CD14-positive monocyte (primary cell): ENCODE measurements at regions not wholly inside any gene's neighbourhood (a gene's known extent, or its start where the extent isn't known, plus 50 kb on each side); places are given as distances from the start of the nearest gene placed in this dataset.

ENCODE experiments used
- DNase-seq, 3 donors: peaks; one replicate each; pipeline ENCODE4 v3.0.0-alpha.2; 2011 to 2022
- H2AFZ ChIP-seq: 2 replicates; pipeline ENCODE4 v1.6.0; 2012; ENCODE audit warnings: mild to moderate bottlenecking, low read depth, low read length, inconsistent platforms; ENCODE audit not compliant: insufficient read depth, poor library complexity, severe bottlenecking
- H3K27ac ChIP-seq, 2 donors: 1 replicate in 1 of 2; 2 replicates in 1 of 2; pipeline ENCODE4 v1.5.1; 2012 to 2013; ENCODE audit warnings: low read length in 2 of 2, control low read depth in 1 of 2, inconsistent platforms in 1 of 2, low read depth in 1 of 2, mild to moderate bottlenecking in 1 of 2
- H3K27me3 ChIP-seq, 2 donors: one replicate each; pipeline versions ENCODE4 v1.6.0 to v1.6.1; 2011 to 2013; ENCODE audit warnings: low read length in 2 of 2; ENCODE audit not compliant: control insufficient read depth in 2 of 2, insufficient read depth in 2 of 2
- H3K36me3 ChIP-seq, 2 donors: replicated peaks in 1 of 2; 1 replicate in 1 of 2; 2 replicates in 1 of 2; pipeline versions ENCODE4 v1.5.1 to v1.6.1; 2012 to 2013; ENCODE audit warnings: low read length in 2 of 2, control low read depth in 1 of 2, inconsistent platforms in 1 of 2, mild to moderate bottlenecking in 1 of 2; ENCODE audit not compliant: insufficient read depth in 2 of 2, control insufficient read depth in 1 of 2
- H3K4me1 ChIP-seq, 2 donors: 1 replicate in 1 of 2; 2 replicates in 1 of 2; pipeline versions ENCODE4 v1.5.1 to v1.6.1; 2012 to 2013; ENCODE audit warnings: low read length in 2 of 2, control low read depth in 1 of 2, inconsistent platforms in 1 of 2, mild to moderate bottlenecking in 1 of 2, moderate library complexity in 1 of 2; ENCODE audit not compliant: insufficient read depth in 2 of 2, control insufficient read depth in 1 of 2
- H3K4me2 ChIP-seq: replicated peaks from 2 replicates; pipeline ENCODE3; 2012; ENCODE audit warnings: low read length, moderate library complexity, mild to moderate bottlenecking; ENCODE audit not compliant: poor library complexity, severe bottlenecking; ENCODE audit errors: extremely low read depth
- H3K4me3 ChIP-seq, 3 experiments: fragments of 200-600 bp in 1 of 3; sonication (generic) in 1 of 3; replicated peaks in 1 of 3; 1 replicate in 2 of 3; 2 replicates in 1 of 3; pipeline ENCODE4 v1.5.1; 2011 to 2013; ENCODE audit warnings: low read length in 3 of 3, mild to moderate bottlenecking in 3 of 3, control low read depth in 2 of 3, low read depth in 2 of 3, inconsistent platforms in 1 of 3, moderate library complexity in 1 of 3
- H3K79me2 ChIP-seq: 2 replicates; pipeline ENCODE4 v1.6.0; 2012; ENCODE audit warnings: mild to moderate bottlenecking, control low read depth, inconsistent platforms, low read length, moderate library complexity; ENCODE audit not compliant: insufficient read depth
- H3K9ac ChIP-seq: 2 replicates; pipeline ENCODE4 v1.6.0; 2017; ENCODE audit warnings: low read length, mild to moderate bottlenecking; ENCODE audit not compliant: insufficient read depth, poor library complexity, severe bottlenecking
- H3K9me3 ChIP-seq, 2 donors: replicated peaks in 1 of 2; 1 replicate in 1 of 2; 2 replicates in 1 of 2; pipeline versions ENCODE4 v1.5.1 to v1.6.1; 2012 to 2013; ENCODE audit warnings: low read length in 2 of 2, control low read depth in 1 of 2; ENCODE audit not compliant: control insufficient read depth in 1 of 2, insufficient read depth in 1 of 2
- H4K20me1 ChIP-seq: 2 replicates; pipeline ENCODE4 v1.6.0; 2012; ENCODE audit warnings: mild to moderate bottlenecking, low read length, control low read depth, moderate library complexity; ENCODE audit not compliant: insufficient read depth
- H3K27ac Mint-ChIP-seq, 7 donors: one replicate each; pipeline ENCODE4 v1.8.0; 2020; ENCODE audit warnings: mild to moderate bottlenecking in 7 of 7, mixed read lengths in 7 of 7, moderate library complexity in 6 of 7, inconsistent platforms in 2 of 7
- H3K27me3 Mint-ChIP-seq, 3 donors: one replicate each; pipeline ENCODE4 v1.8.0; 2021 to 2022; ENCODE audit warnings: low read depth in 3 of 3, mild to moderate bottlenecking in 3 of 3, mixed read lengths in 3 of 3, moderate library complexity in 3 of 3, inconsistent platforms in 1 of 3
- H3K36me3 Mint-ChIP-seq, 2 donors: one replicate each; pipeline ENCODE4 v1.8.0; 2020; ENCODE audit warnings: mixed read lengths in 2 of 2, inconsistent platforms in 1 of 2, mild to moderate bottlenecking in 1 of 2
- H3K4me1 Mint-ChIP-seq: one replicate; pipeline ENCODE4 v1.8.0; 2020; ENCODE audit warnings: mild to moderate bottlenecking, mixed read lengths
- H3K4me3 Mint-ChIP-seq, 2 donors: one replicate each; pipeline ENCODE4 v1.8.0; 2020; ENCODE audit warnings: mild to moderate bottlenecking in 2 of 2, mixed read lengths in 2 of 2, moderate library complexity in 1 of 2
- H3K9me3 Mint-ChIP-seq, 7 donors: one replicate each; pipeline ENCODE4 v1.8.0; 2020 to 2022; ENCODE audit warnings: mixed read lengths in 7 of 7, mild to moderate bottlenecking in 6 of 7, moderate library complexity in 6 of 7, inconsistent platforms in 2 of 7
- WGBS: methylation state at CpG from one replicate; pipeline ENCODE4 v1.1.5; 2013; ENCODE audit warnings: missing lambda C conversion rate; ENCODE audit not compliant: insufficient coverage; 5-methylcytosine and 5-hydroxymethylcytosine counted together
- intact Hi-C, 2 donors: fragments of 100-400 bp; cut with micrococcal nuclease; formaldehyde crosslinking; loops; one replicate each; pipeline versions ENCODE4 v1.15.0 to v1.15.1; 2023
- TF ChIP-seq, protein P1 (sequence below): fragments of 200-600 bp; IDR thresholded peaks from one replicate; pipeline ENCODE4 v1.8.0; 2022; ENCODE audit warnings: antibody characterized with exemption, mild to moderate bottlenecking

GRCh38 chr17:6204203-6204722 is 134.1 kb downstream of the WSCD1 start:
- intact Hi-C loops: no loop called here
- Histone ChIP-seq H3K27ac (no peak overlapping the region), H3K4me3 (no peak overlapping the region), H3K9me3 (no peaks in the 10 kb centered on the region), H3K4me2 (no peak overlapping the region), H3K9ac (no peak overlapping the region), H3K4me1 (no peaks in the 10 kb centered on the region), H4K20me1 (no peaks in the 10 kb centered on the region), H3K27me3 (no peaks in the 10 kb centered on the region), H3K36me3 (no peaks in the 10 kb centered on the region), H3K79me2 (no peaks in the 10 kb centered on the region), H2AFZ (no peak overlapping the region)
- DNase-seq: no peak
- Mint-ChIP-seq H3K27me3 (peaks cover 3 to 12% (median 8%) of the 10 kb centered on the region in 3 donors), H3K36me3 (no peaks in the 10 kb centered on the region), H3K9me3 (peaks cover 0 to 3% (median 2%) of the 10 kb centered on the region in 7 donors), H3K27ac (no peak overlapping the region), H3K4me3 (no peak overlapping the region), H3K4me1 (no peaks in the 10 kb centered on the region)
- TF ChIP-seq, protein P1, sequence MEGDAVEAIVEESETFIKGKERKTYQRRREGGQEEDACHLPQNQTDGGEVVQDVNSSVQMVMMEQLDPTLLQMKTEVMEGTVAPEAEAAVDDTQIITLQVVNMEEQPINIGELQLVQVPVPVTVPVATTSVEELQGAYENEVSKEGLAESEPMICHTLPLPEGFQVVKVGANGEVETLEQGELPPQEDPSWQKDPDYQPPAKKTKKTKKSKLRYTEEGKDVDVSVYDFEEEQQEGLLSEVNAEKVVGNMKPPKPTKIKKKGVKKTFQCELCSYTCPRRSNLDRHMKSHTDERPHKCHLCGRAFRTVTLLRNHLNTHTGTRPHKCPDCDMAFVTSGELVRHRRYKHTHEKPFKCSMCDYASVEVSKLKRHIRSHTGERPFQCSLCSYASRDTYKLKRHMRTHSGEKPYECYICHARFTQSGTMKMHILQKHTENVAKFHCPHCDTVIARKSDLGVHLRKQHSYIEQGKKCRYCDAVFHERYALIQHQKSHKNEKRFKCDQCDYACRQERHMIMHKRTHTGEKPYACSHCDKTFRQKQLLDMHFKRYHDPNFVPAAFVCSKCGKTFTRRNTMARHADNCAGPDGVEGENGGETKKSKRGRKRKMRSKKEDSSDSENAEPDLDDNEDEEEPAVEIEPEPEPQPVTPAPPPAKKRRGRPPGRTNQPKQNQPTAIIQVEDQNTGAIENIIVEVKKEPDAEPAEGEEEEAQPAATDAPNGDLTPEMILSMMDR: no peak
- 91% methylated on average over 3 of the region's 10 CpGs for whole genome bisulfite sequencing

- Mint-ChIP-seq H3K27ac (no peak overlapping the region), H3K4me1 (no peaks in the 10 kb centered on the region), H3K9me3 (peaks cover 0 to 8% (median 3%) of the 10 kb centered on the region in 7 donors), H3K27me3 (peaks cover 4 to 6% (median 5%) of the 10 kb centered on the region in 3 donors), H3K36me3 (no peaks in the 10 kb centered on the region), H3K4me3 (no peak overlapping the region)
- Histone ChIP-seq H3K4me3 (no peak overlapping the region), H3K4me2 (no peak overlapping the region), H3K4me1 (no peaks in the 10 kb centered on the region), H4K20me1 (no peaks in the 10 kb centered on the region), H3K36me3 (no peaks in the 10 kb centered on the region), H2AFZ (no peak overlapping the region), H3K79me2 (no peaks in the 10 kb centered on the region), H3K9me3 (no peaks in the 10 kb centered on the region), H3K27me3 (no peaks in the 10 kb centered on the region), H3K9ac (no peak overlapping the region), H3K27ac (no peak overlapping the region)
- no peak for DNase-seq
- WGBS: 83% methylated on average over 1 of the region's 4 CpGs
- TF ChIP-seq, protein P1: no peak
- intact Hi-C loops: no loop called here
Measured at GRCh38 chr17:6196355-6196754, 126.2 kb downstream of the WSCD1 start.
